Fibroblast of skin of abdomen (primary cell): ENCODE measurements at regions not wholly inside any gene's neighbourhood (a gene's known extent, or its start where the extent isn't known, plus 50 kb on each side); places are given as distances from the start of the nearest gene placed in this dataset.
"Not testable (repeated sequence)": the region's sequence is repeated elsewhere in the genome, so short reads cannot be mapped to it uniquely, and the experiment has no call there.

ENCODE experiments used
- DNase-seq: peaks from one replicate; pipeline ENCODE4 v3.0.0-alpha.2; 2013

DNA sequence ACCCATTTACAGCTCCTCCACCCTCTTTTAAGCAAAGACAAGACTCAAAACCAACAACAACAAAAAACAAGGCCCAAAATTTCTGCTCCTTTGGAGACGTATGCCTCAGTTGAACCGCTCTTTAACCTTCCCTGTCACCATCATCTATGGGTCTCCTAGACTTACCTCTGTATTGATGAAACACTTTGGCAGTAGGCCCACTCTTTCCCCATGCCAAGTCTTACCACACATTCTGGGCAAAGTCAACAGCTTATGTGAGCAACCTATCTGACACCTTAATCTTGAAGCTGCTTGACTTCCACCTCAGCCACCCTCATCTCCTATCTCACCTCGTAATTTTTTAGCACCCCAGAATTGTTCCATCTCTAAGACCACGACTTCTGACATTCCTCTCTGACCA lies 99.7 kb upstream of the CXorf66 start:
- DNase-seq: no peak

DNA sequence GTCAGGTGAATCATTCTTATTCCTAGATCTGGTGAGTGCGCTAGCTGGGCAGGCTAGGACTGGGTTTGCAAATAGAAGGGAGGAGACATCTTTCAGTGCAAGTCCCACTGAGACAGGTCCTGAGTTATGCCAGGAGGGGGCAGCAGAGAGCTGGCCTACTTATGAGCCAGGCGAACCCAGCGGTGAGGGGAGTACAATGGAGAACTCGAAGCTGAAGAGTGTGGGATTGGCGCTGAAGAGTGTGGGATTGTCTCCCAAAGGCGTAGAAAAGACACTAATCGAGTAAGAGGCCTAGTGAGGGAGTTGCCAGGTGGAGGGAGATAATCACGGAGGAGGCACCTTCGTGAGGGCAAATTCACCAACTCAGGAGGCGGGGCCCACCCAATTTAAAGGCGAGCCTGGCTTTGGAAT lies 91.7 kb upstream of the CXorf66 start:
- peak; percentile 51 for DNase-seq

DNA sequence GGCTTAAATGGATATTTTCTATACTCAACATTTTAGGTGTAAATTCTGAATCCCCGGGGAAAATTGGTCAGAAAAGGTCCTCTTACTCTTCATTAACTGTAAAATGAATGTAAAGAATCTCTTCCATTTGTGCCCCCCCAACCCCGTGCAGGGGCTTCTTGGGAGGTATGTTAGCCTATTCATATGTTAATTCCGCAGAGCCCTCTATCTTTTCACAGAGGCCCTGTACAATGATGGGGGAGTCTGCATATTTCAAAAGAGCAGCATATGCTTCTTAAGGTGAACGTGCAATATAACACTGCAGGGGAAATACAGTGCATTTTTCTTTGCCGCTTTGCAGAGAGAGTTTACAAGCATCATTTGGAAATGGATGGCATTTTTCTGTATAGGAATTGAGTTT lies 88.5 kb upstream of the CXorf66 start:
- no peak for DNase-seq

DNA sequence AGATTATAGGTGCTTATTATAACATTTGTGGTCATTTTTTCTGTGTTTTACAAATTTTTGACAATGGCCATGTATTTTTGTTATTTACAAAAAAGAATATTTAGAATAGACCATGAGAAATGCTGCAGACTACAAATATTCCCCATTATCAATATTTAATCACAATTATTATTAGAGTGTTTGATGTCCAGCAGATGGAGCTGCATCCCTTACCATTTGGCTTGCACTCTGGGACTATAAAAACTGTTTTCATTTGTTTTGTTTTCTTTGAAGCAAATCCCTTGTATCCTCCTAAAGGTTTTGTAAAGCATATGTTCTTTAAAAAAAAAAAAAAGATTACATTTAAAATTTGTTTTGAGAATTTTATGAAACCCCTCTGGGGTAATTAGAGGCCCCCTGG lies 85.6 kb upstream of the CXorf66 start:
- no peak for DNase-seq

DNA sequence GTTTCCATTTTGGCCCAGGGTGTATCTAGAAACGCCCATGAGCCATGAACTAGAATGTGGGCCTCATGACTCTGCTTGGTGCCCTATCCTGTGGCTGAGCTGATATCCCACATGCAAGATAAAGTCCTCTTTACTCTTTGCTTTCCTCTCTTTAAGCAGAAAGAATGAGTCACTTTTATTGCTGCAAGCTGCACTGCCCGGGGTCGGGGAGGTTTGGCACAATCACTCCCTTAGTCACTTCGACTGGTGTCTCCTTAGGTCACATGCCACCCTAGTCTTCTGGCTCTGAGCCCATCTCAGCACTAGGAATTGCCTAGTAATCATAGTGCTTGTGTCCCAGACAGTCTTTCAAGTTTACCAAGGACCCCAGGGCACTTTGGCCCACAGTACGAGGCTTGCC lies 75.1 kb upstream of the CXorf66 start:
- DNase-seq: no peak

DNA sequence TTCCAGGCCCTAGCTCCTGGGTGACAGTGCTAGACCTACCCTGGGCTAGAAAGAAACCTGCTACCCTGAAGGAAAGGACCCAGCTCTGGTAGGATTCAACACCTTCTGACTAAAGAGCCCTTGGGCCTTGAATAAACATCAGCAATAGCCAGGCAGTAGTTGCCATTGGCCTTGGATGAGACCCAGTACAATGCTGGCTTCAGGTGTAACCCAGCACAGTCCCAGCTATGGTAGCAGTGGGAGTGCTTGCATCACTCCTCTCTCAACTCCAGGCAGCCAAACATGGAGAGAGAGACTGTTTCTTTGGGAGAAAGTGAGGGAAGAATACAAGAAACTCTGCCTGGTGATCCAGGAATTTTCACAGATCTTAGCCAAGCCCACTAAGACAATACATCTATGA lies 73.5 kb upstream of the CXorf66 start:
- no peak for DNase-seq

DNA sequence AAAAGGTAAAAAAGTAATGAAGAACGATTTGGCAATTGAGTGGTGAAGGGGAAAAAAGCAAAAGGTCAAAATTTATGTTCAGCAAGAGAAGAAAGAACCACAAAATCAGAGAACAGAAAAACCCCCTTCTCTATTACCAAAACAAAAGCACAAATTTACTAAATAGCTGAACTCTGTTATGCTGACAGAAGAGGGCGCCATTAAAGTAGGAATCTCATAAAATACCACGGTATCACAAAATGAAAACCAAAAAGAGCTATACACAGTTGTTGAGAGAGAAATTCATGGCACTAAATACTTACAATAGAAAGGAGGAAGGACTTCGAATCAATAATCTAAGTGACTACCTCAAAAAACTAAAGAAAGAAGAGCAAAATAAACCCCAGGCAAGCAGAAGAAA lies 69.6 kb upstream of the CXorf66 start:
- DNase-seq: no peak

DNA sequence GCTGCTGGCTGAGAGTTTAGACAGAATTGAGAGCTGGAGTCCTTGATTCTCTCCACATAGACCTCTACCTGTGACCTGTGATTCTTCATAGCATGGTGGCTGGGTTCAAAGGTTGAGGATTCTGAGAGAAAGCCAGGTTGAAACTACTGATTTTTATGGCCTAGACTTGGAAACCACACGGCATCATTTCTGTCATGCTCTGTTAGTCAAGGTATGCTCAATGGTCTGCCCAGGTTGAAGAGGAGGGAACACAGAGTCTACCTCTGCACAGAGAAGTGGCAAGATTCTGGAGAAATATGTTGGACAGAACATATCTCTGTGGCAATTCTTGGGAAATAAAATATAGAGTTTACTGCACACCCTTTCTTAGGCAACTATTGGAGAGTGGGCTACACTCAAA lies 57.2 kb upstream of the CXorf66 start:
- no peak for DNase-seq

DNA sequence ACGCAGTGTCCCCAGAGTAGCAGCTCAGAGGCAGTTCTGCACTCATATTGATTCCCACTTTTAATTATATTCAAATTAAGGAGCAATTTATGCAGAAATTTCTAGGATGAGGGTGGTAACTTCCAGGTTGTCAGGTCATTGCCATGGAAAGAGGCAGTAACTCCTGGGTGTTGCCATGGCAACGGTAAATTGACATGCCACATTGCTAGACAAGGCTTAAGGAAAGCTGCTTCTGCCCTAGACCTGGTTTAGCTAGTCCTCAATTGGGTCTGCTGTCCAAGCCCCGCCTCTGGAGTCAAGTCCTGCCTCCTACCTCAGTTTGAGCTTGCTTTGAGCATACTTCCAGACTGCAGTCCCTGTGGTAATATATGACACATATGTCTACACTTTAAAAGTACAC lies 53.8 kb upstream of the CXorf66 start:
- DNase-seq: not testable (repeated sequence)
